Gastrocnemius medialis (tissue), 4 donors: ENCODE measurements at regions not wholly inside any gene's neighbourhood (a gene's known extent, or its start where the extent isn't known, plus 50 kb on each side); places are given as distances from the start of the nearest gene placed in this dataset.

Experiments
- ATAC-seq, 2 donors: fragments of 150-250 bp; one replicate each; pipeline ENCODE4 v1.9.1; 2016
- DNase-seq, 2 donors: peaks; one replicate each; pipeline ENCODE4 v3.0.0-alpha.2; 2019
- H3K27ac ChIP-seq, 4 donors: fragments of 200-600 bp; sonication (generic); 1 replicate in 1 of 4; 2 replicates in 3 of 4; pipeline ENCODE4 v1.5.1; 2016 to 2018; ENCODE audit warnings: mild to moderate bottlenecking in 2 of 4, moderate library complexity in 1 of 4
- H3K27me3 ChIP-seq, 3 donors: fragments of 200-600 bp; sonication (generic) in 2 of 3; 1 replicate in 1 of 3; 2 replicates in 2 of 3; pipeline versions ENCODE4 v1.5.1 to v1.6.0; 2016 to 2019; ENCODE audit warnings: mild to moderate bottlenecking in 1 of 3, moderate library complexity in 1 of 3
- H3K36me3 ChIP-seq, 2 donors: fragments of 200-600 bp; sonication (generic) in 1 of 2; one replicate each; pipeline ENCODE4 v1.5.1; 2017 to 2018
- H3K4me1 ChIP-seq, 2 donors: fragments of 200-600 bp; sonication (generic) in 1 of 2; one replicate each; pipeline ENCODE4 v1.5.1; 2016 to 2017; ENCODE audit warnings: mild to moderate bottlenecking in 2 of 2
- H3K4me3 ChIP-seq, 4 donors: fragments of 200-600 bp; sonication (generic) in 3 of 4; 1 replicate in 1 of 4; 2 replicates in 3 of 4; pipeline ENCODE4 v1.5.1; 2016 to 2019; ENCODE audit warnings: mild to moderate bottlenecking in 2 of 4
- H3K9me3 ChIP-seq, 3 donors: fragments of 200-600 bp; sonication (generic) in 2 of 3; 1 replicate in 1 of 3; 2 replicates in 2 of 3; pipeline ENCODE4 v1.5.1; 2016 to 2019
- CTCF ChIP-seq, 5 experiments: fragments of 450-650 bp in 3 of 5; fragments of 200-600 bp in 2 of 5; sonication (generic) in 2 of 5; IDR thresholded peaks in 4 of 5; conservative IDR thresholded peaks in 1 of 5; 1 replicate in 4 of 5; 2 replicates in 1 of 5; pipeline ENCODE4 v1.5.1; 2016 to 2019; ENCODE audit warnings: antibody characterized with exemption in 5 of 5, mild to moderate bottlenecking in 3 of 5, moderate library complexity in 3 of 5
- POLR2A ChIP-seq, 2 donors: fragments of 450-650 bp; IDR thresholded peaks; one replicate each; pipeline ENCODE4 v1.6.1; 2017; ENCODE audit warnings: antibody characterized with exemption in 2 of 2, mild to moderate bottlenecking in 2 of 2, moderate library complexity in 2 of 2
- in situ Hi-C, 4 donors: fragments of 200-750 bp; cut with MboI; loops; one replicate each; pipeline versions ENCODE4 v1.15.0 to v1.8.0; 2017; ENCODE audit warnings: low sequenced_read_pairs in 4 of 4
- intact Hi-C: fragments of 100-400 bp; cut with DNase I; formaldehyde crosslinking; loops from one replicate; pipeline ENCODE4 v1.15.1; 2023; ENCODE audit warnings: low total_unique reads

- Histone ChIP-seq H3K4me1 (no peaks in the 10 kb centered on the region), H3K27ac (no peak overlapping the region), H3K27me3 (no peaks in the 10 kb centered on the region), H3K36me3 (no peaks in the 10 kb centered on the region), H3K4me3 (no peak overlapping the region), H3K9me3 (no peaks in the 10 kb centered on the region)
- in situ Hi-C loops: no loop called here
- intact Hi-C loops: no loop called here
- TF ChIP-seq POLR2A (IDR thresholded peaks at IDR 0.05) (no peak), CTCF (IDR thresholded peaks at IDR 0.05 in 4 of 5, conservative IDR thresholded peaks at IDR 0.05 in 1 of 5) (no peak)
- ATAC-seq (no peak), DNase-seq (no peak)
Measured at GRCh38 chr6:54737247-54737646, 109.3 kb upstream of the FAM83B start.

GRCh38 chr6:54747955-54748354, 98.6 kb upstream of the FAM83B start:
- Histone ChIP-seq H3K27me3 (no peaks in the 10 kb centered on the region), H3K4me3 (no peak overlapping the region), H3K27ac (no peak overlapping the region), H3K36me3 (no peaks in the 10 kb centered on the region), H3K9me3 (no peaks in the 10 kb centered on the region), H3K4me1 (no peaks in the 10 kb centered on the region)
- no peak for ATAC-seq
- intact Hi-C loops: no loop called here
- in situ Hi-C loops: no loop called here
- no peak for TF ChIP-seq CTCF (IDR thresholded peaks at IDR 0.05 in 4 of 5, conservative IDR thresholded peaks at IDR 0.05 in 1 of 5)
- TF ChIP-seq POLR2A (IDR thresholded peaks at IDR 0.05): no peak
- no peak for DNase-seq

GRCh38 chr6:54754406-54754805, 92.2 kb upstream of the FAM83B start:
- TF ChIP-seq CTCF (IDR thresholded peaks at IDR 0.05 in 4 of 5, conservative IDR thresholded peaks at IDR 0.05 in 1 of 5) (no peak), POLR2A (IDR thresholded peaks at IDR 0.05) (no peak)
- DNase-seq (no peak), ATAC-seq (no peak)
- intact Hi-C loops (no loop called here), in situ Hi-C loops (no loop called here)
- Histone ChIP-seq H3K27me3 (no peaks in the 10 kb centered on the region), H3K4me3 (no peak overlapping the region), H3K36me3 (no peaks in the 10 kb centered on the region), H3K9me3 (no peaks in the 10 kb centered on the region), H3K4me1 (no peaks in the 10 kb centered on the region), H3K27ac (no peak overlapping the region)

GRCh38 chr6:54758340-54758739, 88.2 kb upstream of the FAM83B start:
- H3K27me3 ChIP-seq: no peaks in the 10 kb centered on the region
- no peak for TF ChIP-seq POLR2A (IDR thresholded peaks at IDR 0.05)
- TF ChIP-seq CTCF (IDR thresholded peaks at IDR 0.05 in 4 of 5, conservative IDR thresholded peaks at IDR 0.05 in 1 of 5): no peak
- no peaks in the 10 kb centered on the region for H3K4me1 ChIP-seq
- ATAC-seq: no peak
- H3K4me3 ChIP-seq: no peak overlapping the region
- intact Hi-C loops: no loop called here
- in situ Hi-C loops: no loop called here
- H3K36me3 ChIP-seq: no peaks in the 10 kb centered on the region
- no peak overlapping the region for H3K27ac ChIP-seq
- DNase-seq: no peak
- no peaks in the 10 kb centered on the region for H3K9me3 ChIP-seq

GRCh38 chr6:54768494-54768893, 78.1 kb upstream of the FAM83B start:
- ATAC-seq (no peak), DNase-seq (no peak)
- TF ChIP-seq POLR2A (IDR thresholded peaks at IDR 0.05) (no peak), CTCF (IDR thresholded peaks at IDR 0.05 in 4 of 5, conservative IDR thresholded peaks at IDR 0.05 in 1 of 5) (no peak)
- H3K27ac ChIP-seq: no peak overlapping the region
- H3K27me3 ChIP-seq: no peaks in the 10 kb centered on the region
- H3K4me3 ChIP-seq: no peak overlapping the region
- no peaks in the 10 kb centered on the region for H3K36me3 ChIP-seq
- H3K4me1 ChIP-seq: no peaks in the 10 kb centered on the region
- intact Hi-C loops: no loop called here
- in situ Hi-C loops: no loop called here
- H3K9me3 ChIP-seq: no peaks in the 10 kb centered on the region
